Memory B cell (primary cell): ENCODE measurements at regions not wholly inside any gene's neighbourhood (a gene's known extent, or its start where the extent isn't known, plus 50 kb on each side); places are given as distances from the start of the nearest gene placed in this dataset.
"Not testable (repeated sequence)": the region's sequence is repeated elsewhere in the genome, so short reads cannot be mapped to it uniquely, and the experiment has no call there.

ENCODE experiments used
- ATAC-seq: fragments of 150-1000 bp; cut with Tn5 transposase; 2 replicates; pipeline ENCODE4 v1.10.0; 2021; ENCODE audit warnings: low read depth, mild to moderate bottlenecking, moderate library complexity
- DNase-seq, 2 donors: peaks; one replicate each; pipeline ENCODE4 v3.0.0; 2022; ENCODE audit warnings: low spot score in 2 of 2
- H3K27ac Mint-ChIP-seq: one replicate; pipeline ENCODE4 v1.8.0; 2022; ENCODE audit warnings: mild to moderate bottlenecking, moderate library complexity, mixed read lengths
- H3K27me3 Mint-ChIP-seq: one replicate; pipeline ENCODE4 v1.8.0; 2022; ENCODE audit warnings: mixed read lengths
- H3K36me3 Mint-ChIP-seq: one replicate; pipeline ENCODE4 v1.8.0; 2022; ENCODE audit warnings: mild to moderate bottlenecking, mixed read lengths
- H3K4me1 Mint-ChIP-seq: one replicate; pipeline ENCODE4 v1.8.0; 2022; ENCODE audit warnings: mixed read lengths
- H3K4me3 Mint-ChIP-seq: one replicate; pipeline ENCODE4 v1.8.0; 2022; ENCODE audit warnings: mild to moderate bottlenecking, moderate library complexity, mixed read lengths
- H3K9me3 Mint-ChIP-seq: one replicate; pipeline ENCODE4 v1.8.0; 2022; ENCODE audit warnings: mixed read lengths

GRCh38 chr10:25745976-25746375, 188.1 kb upstream of the MYO3A start:
- no peaks in the 10 kb centered on the region for H3K4me1 Mint-ChIP-seq
- no peaks in the 10 kb centered on the region for H3K36me3 Mint-ChIP-seq
- no peak for ATAC-seq
- H3K27ac Mint-ChIP-seq, result no peak overlapping the region
- no peak overlapping the region for H3K4me3 Mint-ChIP-seq
- DNase-seq, result no peak
- peaks cover 1% of the 10 kb centered on the region for H3K9me3 Mint-ChIP-seq
- peaks cover 2% of the 10 kb centered on the region for H3K27me3 Mint-ChIP-seq

- Mint-ChIP-seq H3K36me3 (no peaks in the 10 kb centered on the region), H3K27ac (no peak overlapping the region), H3K4me1 (no peaks in the 10 kb centered on the region), H3K27me3 (no peaks in the 10 kb centered on the region), H3K4me3 (no peak overlapping the region), H3K9me3 (peaks cover 1% of the 10 kb centered on the region)
- DNase-seq, result no peak
- no peak for ATAC-seq
Observed at GRCh38 chr10:25747084-25747483, 186.9 kb upstream of the MYO3A start.

GRCh38 chr10:25748509-25748908, 185.5 kb upstream of the MYO3A start:
- no peak for ATAC-seq
- Mint-ChIP-seq H3K9me3 (peaks cover 1% of the 10 kb centered on the region), H3K36me3 (no peaks in the 10 kb centered on the region), H3K27me3 (no peaks in the 10 kb centered on the region), H3K4me3 (no peak overlapping the region), H3K4me1 (no peaks in the 10 kb centered on the region), H3K27ac (no peak overlapping the region)
- DNase-seq, result no peak

GRCh38 chr10:25753776-25754175, 180.3 kb upstream of the MYO3A start:
- no peaks in the 10 kb centered on the region for H3K36me3 Mint-ChIP-seq
- no peaks in the 10 kb centered on the region for H3K4me1 Mint-ChIP-seq
- no peak for ATAC-seq
- peaks cover 1% of the 10 kb centered on the region for H3K9me3 Mint-ChIP-seq
- H3K27ac Mint-ChIP-seq, result no peak overlapping the region
- DNase-seq, result no peak
- no peak overlapping the region for H3K4me3 Mint-ChIP-seq
- no peaks in the 10 kb centered on the region for H3K27me3 Mint-ChIP-seq

- ATAC-seq, H3K27ac Mint-ChIP-seq, H3K4me3 Mint-ChIP-seq, H3K36me3 Mint-ChIP-seq, H3K9me3 Mint-ChIP-seq, H3K27me3 Mint-ChIP-seq, H3K4me1 Mint-ChIP-seq, DNase-seq: not testable (repeated sequence)
Observed at GRCh38 chr10:25755874-25756273, 178.2 kb upstream of the MYO3A start.

GRCh38 chr10:25756784-25757183, 177.2 kb upstream of the MYO3A start:
- Mint-ChIP-seq H3K4me1 (no peaks in the 10 kb centered on the region), H3K27ac (no peak overlapping the region), H3K9me3 (no peaks in the 10 kb centered on the region), H3K27me3 (no peaks in the 10 kb centered on the region), H3K4me3 (no peak overlapping the region), H3K36me3 (no peaks in the 10 kb centered on the region)
- ATAC-seq (no peak), DNase-seq (no peak)

- H3K36me3 Mint-ChIP-seq, result no peaks in the 10 kb centered on the region
- H3K9me3 Mint-ChIP-seq, result no peaks in the 10 kb centered on the region
- H3K4me3 Mint-ChIP-seq, result no peak overlapping the region
- H3K27me3 Mint-ChIP-seq, result peaks cover 2% of the 10 kb centered on the region
- DNase-seq (no peak), ATAC-seq (no peak)
- H3K4me1 Mint-ChIP-seq, result no peaks in the 10 kb centered on the region
- H3K27ac Mint-ChIP-seq, result no peak overlapping the region
Observed at GRCh38 chr10:25758041-25758457, 176.0 kb upstream of the MYO3A start.

GRCh38 chr10:25758511-25758910, 175.5 kb upstream of the MYO3A start:
- Mint-ChIP-seq H3K4me3 (no peak overlapping the region), H3K9me3 (no peaks in the 10 kb centered on the region), H3K27me3 (peaks cover 2% of the 10 kb centered on the region), H3K36me3 (no peaks in the 10 kb centered on the region), H3K4me1 (no peaks in the 10 kb centered on the region), H3K27ac (no peak overlapping the region)
- ATAC-seq, result no peak
- no peak for DNase-seq

- Mint-ChIP-seq H3K9me3 (no peaks in the 10 kb centered on the region), H3K27ac (no peak overlapping the region), H3K27me3 (peaks cover 3% of the 10 kb centered on the region), H3K4me1 (no peaks in the 10 kb centered on the region), H3K4me3 (no peak overlapping the region), H3K36me3 (no peaks in the 10 kb centered on the region)
- DNase-seq (no peak), ATAC-seq (no peak)
Observed at GRCh38 chr10:25761937-25762336, 172.1 kb upstream of the MYO3A start.

- DNase-seq (no peak), ATAC-seq (no peak)
- no peaks in the 10 kb centered on the region for H3K9me3 Mint-ChIP-seq
- H3K4me1 Mint-ChIP-seq, result no peaks in the 10 kb centered on the region
- H3K4me3 Mint-ChIP-seq, result no peak overlapping the region
- H3K36me3 Mint-ChIP-seq, result no peaks in the 10 kb centered on the region
- H3K27me3 Mint-ChIP-seq, result peaks cover 3% of the 10 kb centered on the region
- H3K27ac Mint-ChIP-seq, result no peak overlapping the region
Observed at GRCh38 chr10:25766213-25766612, 167.8 kb upstream of the MYO3A start.

- Mint-ChIP-seq H3K4me3 (no peak overlapping the region), H3K36me3 (no peaks in the 10 kb centered on the region), H3K4me1 (no peaks in the 10 kb centered on the region), H3K27ac (no peak overlapping the region), H3K9me3 (no peaks in the 10 kb centered on the region), H3K27me3 (peaks cover 3% of the 10 kb centered on the region)
- DNase-seq (no peak), ATAC-seq (no peak)
Observed at GRCh38 chr10:25766687-25767221, 167.3 kb upstream of the MYO3A start.

- peaks cover 2% of the 10 kb centered on the region for H3K27me3 Mint-ChIP-seq
- H3K27ac Mint-ChIP-seq, result no peak overlapping the region
- ATAC-seq (no peak), DNase-seq (no peak)
- no peaks in the 10 kb centered on the region for H3K4me1 Mint-ChIP-seq
- H3K4me3 Mint-ChIP-seq, result no peak overlapping the region
- no peaks in the 10 kb centered on the region for H3K36me3 Mint-ChIP-seq
- peaks cover 4% of the 10 kb centered on the region for H3K9me3 Mint-ChIP-seq
Observed at GRCh38 chr10:25768167-25768566, 165.9 kb upstream of the MYO3A start.

- H3K4me3 Mint-ChIP-seq, result no peak overlapping the region
- DNase-seq, result no peak
- no peak overlapping the region for H3K27ac Mint-ChIP-seq
- ATAC-seq, result no peak
- no peaks in the 10 kb centered on the region for H3K4me1 Mint-ChIP-seq
- peaks cover 3% of the 10 kb centered on the region for H3K9me3 Mint-ChIP-seq
- peaks cover 2% of the 10 kb centered on the region for H3K27me3 Mint-ChIP-seq
- H3K36me3 Mint-ChIP-seq, result no peaks in the 10 kb centered on the region
Observed at GRCh38 chr10:25778646-25779045, 155.4 kb upstream of the MYO3A start.

GRCh38 chr10:25786161-25786560, 147.9 kb upstream of the MYO3A start:
- Mint-ChIP-seq H3K27me3 (peaks cover 3% of the 10 kb centered on the region), H3K4me1 (no peaks in the 10 kb centered on the region), H3K9me3 (no peaks in the 10 kb centered on the region), H3K4me3 (no peak overlapping the region), H3K27ac (no peak overlapping the region), H3K36me3 (no peaks in the 10 kb centered on the region)
- no peak for DNase-seq
- no peak for ATAC-seq

GRCh38 chr10:25786899-25787298, 147.1 kb upstream of the MYO3A start:
- no peak for DNase-seq
- no peak overlapping the region for H3K4me3 Mint-ChIP-seq
- H3K4me1 Mint-ChIP-seq, result no peaks in the 10 kb centered on the region
- H3K36me3 Mint-ChIP-seq, result no peaks in the 10 kb centered on the region
- H3K27me3 Mint-ChIP-seq, result peaks cover 3% of the 10 kb centered on the region
- H3K9me3 Mint-ChIP-seq, result no peaks in the 10 kb centered on the region
- no peak for ATAC-seq
- no peak overlapping the region for H3K27ac Mint-ChIP-seq
